Nucleus accumbens (tissue), 56 donors: ENCODE measurements at regions not wholly inside any gene's neighbourhood (a gene's known extent, or its start where the extent isn't known, plus 50 kb on each side); places are given as distances from the start of the nearest gene placed in this dataset.

ENCODE experiments used
- DNase-seq, 56 donors: peaks; one replicate each; lab custom pipeline; 2025; lab: John Stamatoyannopoulos, UW

DNA sequence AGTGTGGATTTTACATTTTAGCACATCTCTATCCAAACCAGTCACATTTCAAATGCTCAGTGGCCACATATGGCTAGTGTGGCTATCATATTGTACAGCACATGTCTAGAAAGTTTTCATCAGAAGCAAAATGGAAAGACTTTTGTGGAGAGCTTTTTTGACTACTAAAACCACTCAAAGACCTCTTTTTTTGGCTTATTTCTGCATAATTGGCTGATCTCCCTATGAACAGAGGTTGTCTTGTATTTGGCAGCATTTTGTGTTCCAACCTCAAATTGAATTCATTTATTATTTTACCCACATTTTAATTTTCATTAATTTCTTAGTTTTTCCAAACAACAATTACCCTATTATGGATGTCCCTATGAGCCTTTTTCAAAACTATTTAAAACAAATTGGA, 395.7 kb downstream of the TLE1 start:
- no peak for DNase-seq

DNA sequence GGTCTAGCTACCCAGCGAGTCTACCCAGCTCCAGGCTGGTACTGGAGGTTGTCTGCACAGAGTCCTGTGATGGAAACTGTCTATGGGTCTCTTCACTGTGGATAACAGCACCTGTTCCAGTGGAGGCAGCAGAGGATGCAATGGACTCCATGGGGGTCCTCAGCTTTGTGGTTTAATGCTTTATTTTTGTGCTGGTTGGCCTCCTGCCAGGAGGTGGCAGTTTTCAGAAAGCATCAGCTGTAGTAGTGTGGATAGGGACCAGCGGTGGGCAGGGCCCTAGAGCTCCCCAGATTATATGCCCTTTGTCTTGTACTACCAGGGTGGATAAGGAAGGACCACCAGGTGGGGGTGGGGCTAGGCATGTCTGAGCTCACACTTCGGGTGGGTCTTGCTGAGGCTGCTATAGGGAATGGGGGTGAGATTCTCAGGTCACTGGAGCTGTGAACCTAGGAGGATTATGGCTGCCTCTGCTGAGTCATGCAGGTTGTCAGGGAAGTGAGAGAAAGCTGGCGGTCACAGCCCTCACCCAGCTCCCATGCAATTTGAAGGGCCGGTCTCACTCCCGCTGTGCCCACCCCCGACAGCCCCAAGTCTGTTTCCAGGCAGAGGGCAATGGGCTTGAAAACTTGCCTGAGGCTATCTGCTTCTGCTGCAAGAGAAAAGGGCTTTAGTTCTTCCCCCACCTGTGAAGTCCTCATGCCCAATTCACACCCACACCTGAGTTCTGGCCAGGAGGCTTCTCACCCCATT, 397.1 kb downstream of the TLE1 start:
- DNase-seq = no peak

DNA sequence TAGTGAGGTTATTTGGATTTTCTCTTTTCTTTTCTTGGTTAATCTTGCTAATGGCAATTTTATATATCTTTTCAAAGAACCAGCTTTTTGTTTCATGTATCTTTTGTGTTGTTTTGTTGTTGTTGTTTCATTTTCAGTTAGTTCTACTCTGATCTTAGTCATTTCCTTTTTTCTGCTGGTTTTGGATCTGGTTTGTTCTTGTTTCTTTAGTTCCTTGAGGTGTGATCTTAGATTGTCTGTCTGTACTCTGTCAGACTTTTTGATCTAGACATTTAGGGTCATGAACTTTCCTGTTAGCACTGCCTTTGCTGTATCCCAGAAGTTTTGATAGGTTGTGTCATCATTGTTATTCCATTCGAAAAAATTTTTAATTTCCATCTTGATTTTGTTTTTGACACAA, 399.7 kb downstream of the TLE1 start:
- DNase-seq = no peak

DNA sequence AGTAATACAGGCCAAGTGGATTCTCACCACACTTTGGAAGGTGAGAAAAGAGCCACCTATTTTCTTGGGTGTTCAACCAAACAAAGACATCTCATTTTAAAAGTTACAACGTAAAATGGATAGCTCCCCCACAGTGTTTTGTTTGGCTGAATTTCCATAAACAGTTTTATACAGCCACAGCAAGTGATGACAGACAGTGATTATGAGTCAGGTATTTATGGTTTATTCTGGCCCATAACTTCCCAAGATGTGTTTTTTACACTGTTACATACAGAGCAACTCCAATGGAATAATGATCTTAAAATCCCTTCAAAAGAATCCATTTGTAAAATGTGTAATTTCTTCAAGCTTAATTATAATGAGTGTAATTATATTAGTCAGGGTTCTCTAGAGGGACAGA, 421.3 kb downstream of the TLE1 start:
- DNase-seq = no peak

DNA sequence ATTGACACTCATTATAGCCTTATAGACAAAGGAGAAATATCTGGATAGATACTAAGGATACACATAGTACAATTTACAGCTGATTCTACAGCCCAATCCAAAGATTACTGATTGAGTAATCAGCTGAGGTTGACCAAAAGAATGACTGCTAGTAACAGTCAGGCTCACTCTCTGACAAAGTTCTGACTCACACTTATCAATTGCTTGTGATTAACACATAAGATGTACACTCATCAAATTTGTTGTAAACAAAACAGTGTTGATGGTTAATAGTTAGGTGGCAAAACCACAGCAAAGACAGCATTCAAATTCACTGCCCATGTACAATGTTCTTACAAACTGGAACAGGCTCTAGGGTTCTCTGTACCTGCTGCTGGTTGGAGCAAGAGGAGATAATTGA, 422.7 kb downstream of the TLE1 start:
- DNase-seq = no peak

DNA sequence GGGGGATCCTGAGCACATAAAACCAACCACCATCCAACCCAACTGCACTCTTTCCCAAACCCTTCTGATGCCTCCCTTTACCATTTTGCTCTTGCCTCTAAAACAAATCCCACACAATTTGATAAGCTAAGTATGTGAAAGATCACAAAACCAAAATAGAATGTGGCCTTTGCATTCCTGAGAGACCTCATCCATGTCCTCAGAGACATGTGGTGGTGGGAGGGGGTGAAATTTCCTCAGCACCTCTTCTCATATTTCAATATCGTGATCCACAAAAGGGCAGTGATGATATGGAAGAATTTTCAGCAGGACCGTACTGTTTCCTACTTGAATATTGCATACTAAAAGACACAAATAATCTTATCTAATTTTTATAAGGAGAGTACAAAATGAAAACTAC, 423.3 kb downstream of the TLE1 start:
- DNase-seq = no peak

DNA sequence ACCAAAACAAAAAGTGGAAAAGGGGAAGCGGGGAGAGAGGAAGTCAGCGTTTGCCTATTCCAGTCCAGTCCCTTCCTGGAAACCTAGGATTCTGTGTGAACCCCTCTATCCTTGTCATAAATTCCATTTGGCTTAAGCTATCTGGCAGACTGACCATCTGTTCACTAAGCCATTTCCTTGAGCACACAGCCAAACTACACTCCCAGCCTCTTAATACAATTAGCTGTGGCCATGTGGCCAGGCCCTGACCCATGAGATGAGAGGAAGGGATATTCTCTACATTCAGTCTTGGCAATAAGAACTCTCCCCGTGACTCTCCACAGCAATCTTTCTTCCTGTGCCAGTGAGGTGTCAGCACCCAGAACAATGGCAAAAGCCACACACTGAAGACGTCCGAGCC, 424.8 kb downstream of the TLE1 start:
- DNase-seq = no peak

DNA sequence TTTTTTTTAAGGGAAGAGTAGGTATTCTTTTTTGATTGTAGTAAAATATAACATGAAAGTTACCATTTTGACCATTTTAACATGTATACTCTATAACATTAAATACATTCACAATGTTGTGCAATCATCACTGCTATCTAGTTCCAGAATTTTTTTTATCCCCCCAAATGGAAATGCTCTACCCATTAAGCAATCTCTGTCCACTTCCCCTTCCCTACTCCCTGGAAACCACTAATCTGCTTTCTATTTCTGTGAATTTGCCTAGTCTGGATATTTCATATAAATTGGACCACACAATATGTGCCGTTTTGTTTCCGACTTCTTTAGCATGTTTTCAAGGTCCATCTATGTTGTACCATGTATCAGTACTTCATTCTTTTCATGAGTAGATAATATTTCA, 429.5 kb downstream of the TLE1 start:
- DNase-seq = no peak

DNA sequence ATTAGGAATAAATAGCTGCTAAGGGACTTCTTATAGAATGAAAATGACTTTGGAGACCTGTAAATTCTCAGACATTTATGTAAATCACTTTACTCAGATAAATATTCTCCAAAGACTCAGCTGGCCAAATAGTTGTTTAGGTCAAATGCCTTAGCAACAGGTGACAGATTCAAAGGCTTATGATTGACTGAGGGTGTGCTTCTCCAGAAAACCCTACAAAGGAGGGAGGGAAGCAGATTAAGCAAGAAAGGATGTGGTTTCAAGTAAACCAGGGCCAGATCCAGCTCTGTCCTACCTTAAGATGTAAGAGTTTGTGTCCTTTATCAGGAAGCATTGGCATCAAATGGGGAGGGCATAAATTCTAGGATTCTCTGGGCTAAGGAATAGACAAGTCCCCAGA, 433.0 kb downstream of the TLE1 start:
- no peak for DNase-seq

DNA sequence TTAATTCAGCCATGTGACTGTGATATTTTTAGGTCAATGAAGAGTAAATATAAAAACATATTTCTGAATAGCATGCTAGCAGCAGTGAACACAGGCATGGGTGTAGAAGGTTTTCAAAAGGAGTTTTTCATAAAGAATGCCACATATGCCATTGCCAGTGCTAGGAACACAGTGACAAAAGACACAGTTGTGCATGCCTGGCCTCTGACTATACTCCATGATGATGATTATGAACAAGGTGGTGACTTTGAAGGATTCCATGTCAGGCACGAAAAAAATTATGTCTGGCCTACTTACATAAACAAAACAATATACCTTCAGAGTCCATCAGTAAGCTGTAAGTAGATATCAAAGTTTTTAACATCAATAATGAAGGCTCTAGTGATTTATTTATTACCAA, 438.7 kb downstream of the TLE1 start:
- no peak for DNase-seq

DNA sequence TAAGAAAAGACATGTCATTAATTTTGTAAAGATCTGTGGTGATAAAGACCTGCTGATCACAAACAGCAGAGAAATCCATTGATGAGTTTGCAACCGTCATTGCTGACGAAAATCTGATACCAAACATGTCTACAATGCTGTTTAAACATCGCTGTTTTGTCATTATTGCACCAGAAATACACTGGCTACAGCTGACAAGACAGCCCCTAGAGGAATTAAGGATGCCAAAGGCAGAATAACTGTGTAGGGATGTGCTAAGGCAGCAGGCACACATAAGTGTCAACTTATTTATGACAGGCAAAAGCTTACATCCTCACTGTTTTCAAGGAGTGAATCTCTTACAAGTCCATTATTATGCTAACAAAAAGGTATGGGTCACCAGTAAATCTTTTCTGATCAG, 439.3 kb downstream of the TLE1 start:
- DNase-seq = no peak

DNA sequence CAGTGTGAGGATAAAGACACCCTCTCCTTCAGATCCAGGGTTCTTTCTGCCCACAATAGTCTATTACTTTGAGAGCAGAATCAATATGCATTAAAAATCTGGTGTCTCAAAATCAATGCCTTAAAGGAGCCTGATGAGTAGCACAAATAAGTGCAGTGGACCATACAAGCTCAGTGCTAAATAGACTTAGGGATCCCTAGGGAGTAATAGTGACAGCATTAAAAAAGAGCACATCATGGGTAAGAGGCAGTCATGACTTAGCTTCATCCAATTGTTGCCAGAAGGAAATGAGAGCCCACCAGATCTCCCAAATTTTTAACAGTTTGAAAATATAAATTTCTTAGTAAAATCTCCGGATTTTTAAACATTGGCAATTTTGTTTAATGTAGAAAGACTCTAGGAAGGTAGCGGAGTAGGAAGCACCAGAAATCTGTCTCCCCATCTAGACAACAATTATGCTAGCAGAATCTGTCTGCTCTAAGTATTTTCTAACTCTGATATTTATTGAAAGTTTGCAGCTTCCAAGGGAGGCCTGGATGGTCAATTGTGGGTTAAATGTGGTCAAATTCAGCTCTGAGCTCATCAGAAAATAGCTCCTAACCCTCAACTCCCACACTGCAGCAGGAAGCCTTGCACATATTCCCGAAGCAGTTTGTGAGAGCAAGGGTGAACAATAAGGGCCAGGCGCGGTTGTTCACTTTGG, 443.9 kb downstream of the TLE1 start:
- DNase-seq = no peak

DNA sequence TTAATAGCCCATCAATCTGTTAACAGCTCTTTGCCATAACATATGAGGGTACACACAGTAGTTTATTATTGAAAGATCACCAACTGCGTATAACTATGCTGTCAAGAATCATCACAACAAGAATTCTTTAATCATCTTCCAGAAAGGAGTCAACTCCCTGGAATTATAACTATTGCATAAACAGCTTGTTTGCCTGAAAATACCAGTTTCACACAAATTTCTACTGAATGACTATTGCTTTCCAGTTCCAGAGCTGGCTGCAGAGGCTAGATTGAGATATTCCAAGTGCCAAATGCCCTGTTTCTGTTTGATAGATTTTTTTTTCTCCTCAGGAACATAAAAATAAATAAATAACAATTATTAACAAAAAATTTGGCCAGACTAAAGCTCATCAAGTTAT, 444.7 kb downstream of the TLE1 start:
- no peak for DNase-seq

DNA sequence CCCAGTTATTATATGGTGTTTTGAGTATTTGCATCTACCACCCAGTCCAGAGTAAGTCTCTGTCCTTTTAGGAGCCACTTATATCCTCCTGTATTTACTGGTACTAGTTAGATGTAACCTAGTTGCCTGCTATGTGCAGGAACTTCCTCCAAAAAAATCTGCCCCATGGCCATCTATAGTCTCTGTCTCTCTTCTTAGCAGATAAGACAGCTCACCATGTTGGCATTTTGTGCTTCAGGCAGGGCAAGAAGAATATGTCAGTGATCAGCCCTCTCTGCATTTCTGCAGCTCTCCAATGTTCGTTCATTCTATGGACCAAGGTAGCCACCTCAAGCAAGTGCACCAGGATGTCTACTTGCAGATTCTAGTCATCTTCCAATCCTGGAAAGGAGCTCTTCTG, 446.5 kb downstream of the TLE1 start:
- DNase-seq = no peak

DNA sequence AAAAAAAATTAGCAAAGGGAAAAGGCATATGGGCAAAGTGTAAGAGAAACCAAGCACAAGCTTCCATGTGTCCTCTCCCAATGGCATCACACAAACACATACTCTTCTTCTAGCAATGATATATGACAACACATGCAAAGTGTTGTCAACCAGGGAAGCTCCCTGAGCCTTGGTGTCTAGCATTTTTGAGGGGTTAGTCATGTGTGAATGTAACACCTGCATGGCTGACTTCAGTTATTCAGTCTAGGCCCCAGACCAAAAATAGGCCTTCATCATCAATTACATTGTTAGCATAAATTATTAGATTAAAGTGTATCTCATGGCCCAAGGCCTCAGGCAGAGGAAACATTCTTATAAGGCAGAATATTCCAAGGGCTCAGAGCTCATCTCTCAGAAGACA, 450.0 kb downstream of the TLE1 start:
- no peak for DNase-seq

DNA sequence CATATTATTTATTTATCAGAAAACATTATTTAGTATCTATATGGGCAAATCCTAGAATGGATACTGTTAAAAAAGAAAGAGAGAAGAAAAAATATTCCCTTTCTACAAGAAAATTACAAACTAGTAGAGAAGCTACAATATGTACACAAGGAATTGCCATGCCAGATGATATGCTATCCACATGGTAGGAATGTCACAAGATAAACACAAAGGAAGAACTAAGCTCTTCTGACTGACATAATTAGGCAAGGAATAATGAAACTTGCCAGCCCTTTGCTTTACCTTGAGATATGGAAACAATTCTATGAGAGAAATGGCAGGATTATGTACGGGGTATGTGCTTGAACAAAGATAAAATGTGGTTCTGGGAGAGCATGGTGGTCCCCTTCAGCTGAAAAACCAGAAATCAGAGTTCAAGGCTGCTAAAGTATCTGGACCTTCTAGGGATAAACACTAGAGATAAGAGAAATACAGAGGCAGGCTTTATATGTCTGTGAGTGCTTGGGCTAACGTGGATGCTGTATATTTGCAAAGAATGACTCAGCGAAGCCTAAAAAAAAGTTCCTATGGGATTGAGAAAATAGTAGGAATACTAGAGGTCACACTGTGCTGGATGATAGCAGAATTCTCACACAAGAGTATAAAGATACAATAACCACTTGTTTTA, 451.6 kb downstream of the TLE1 start:
- no peak for DNase-seq

DNA sequence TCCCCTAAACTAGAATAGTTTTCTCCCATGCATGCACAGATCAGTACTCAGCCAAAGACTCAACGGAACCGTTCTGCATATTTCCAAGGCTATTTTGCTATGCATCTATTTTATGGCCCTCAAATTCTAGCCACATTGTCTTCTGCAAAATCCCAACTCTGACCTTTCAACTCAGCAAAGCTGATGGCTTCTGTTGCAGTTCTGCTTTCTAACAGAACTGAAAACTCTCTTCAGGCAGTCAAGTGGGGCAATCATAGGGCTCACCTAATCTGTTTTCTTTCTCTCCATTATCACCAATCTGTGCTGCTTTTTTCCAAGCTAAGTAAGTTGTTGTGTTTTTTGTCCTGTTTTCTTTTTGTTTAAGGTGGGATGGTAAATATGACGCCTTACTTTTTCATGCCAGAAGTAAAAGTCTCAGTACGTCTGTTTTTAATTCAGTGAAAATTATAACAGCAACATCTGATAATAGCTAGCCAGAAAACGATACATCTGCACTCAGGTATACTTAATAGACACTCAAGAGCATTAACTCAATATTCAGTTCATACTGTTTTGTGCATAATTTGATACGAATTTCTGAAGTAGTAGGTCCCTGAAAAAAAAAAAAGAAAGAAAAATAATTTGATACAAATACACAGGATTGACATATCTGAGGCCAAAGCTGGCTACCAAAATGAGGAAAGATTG, 454.3 kb downstream of the TLE1 start:
- no peak for DNase-seq

DNA sequence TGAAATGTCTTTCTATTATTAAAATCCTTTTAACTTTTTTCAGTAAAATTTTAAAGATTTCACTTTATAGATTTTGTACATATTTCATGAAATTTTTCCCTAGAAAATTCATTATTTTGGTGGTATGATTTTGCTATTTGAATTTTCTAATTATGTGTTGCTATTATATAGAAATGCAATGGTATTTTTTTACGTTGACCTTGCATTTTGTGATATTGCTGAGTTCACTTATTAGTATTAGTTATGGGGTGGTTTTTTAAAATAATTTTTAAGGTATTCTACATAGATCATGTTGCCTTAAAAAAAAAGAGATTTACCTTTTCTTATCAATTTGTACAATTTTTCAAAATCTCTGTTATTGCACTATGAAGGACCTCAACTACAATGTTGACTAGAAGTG, 458.3 kb downstream of the TLE1 start:
- no peak for DNase-seq

DNA sequence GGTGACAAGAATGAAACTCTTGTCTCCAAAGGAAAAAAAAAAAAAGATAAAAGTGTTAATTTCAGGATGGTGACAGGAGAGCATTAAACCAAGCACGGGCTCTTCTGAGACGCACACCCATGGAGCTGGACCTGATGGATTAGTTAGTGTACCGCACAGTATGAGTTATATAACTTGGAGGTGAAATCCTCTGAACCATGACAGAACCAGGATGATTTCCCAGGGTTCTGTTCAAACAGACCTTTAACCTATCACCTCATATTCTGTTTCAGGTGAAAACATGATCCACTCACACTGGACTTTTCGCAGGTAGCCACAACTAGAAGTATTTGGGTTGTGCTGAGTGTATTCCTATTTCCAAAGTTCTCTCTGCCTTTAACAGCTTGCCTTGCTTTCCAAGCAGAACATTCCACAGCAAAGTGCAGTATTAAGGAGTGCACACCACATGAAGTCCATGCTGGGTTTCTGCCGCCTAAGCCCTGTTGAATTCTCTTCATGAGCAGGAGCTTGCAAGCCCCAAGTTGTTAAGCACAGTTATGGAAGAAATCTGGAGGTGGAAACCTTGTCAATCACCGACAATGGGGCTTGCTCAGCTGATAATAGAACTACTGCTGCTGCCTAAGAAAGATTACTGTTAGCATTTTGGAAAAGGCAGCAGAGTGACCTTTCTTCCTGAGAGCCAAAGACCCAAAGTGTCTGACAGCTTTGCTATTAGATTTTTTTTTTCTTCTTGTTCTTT, 461.7 kb downstream of the TLE1 start:
- no peak for DNase-seq

DNA sequence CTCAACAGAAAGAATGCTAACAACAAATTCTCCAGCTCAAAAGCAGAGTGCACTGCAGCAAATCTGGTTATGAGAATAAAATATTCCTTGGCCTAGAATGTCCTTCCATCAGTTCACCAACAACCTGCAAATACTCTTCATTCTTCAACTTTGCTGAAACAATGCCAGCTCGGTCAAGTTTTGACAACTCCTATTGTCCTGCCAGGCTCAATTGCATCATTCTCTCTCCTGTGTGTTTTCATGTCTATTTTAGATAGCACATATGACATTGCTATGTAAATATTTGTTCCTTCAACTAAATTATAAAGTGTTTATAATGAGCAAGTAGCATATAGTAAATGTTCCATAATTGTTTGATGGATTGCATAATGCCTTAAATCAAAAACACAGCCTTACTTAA, 463.8 kb downstream of the TLE1 start:
- DNase-seq = no peak
